ENCODE measurements at regions not wholly inside any gene's neighbourhood (a gene's known extent, or its start where the extent isn't known, plus 50 kb on each side); places are given as distances from the start of the nearest gene placed in this dataset.

- FAIRE-seq (no peak), DNase-seq (ENCODE audit: insufficient read length, low spot score) (no peak)
- no peak for TF ChIP-seq POLR2A (IDR thresholded peaks at IDR 0.05; ENCODE audit: low read depth, low read length)
Observed at GRCh38 chr3:113110267-113110666, 101.1 kb upstream of the BOC start.

GRCh38 chr3:113111011-113111707 lies 100.2 kb upstream of the BOC start:
- no peak for FAIRE-seq
- DNase-seq (ENCODE audit: insufficient read length, low spot score), result no peak
- no peak for TF ChIP-seq POLR2A (IDR thresholded peaks at IDR 0.05; ENCODE audit: low read depth, low read length)

GRCh38 chr3:113113361-113113760 lies 98.0 kb upstream of the BOC start:
- FAIRE-seq (no peak), DNase-seq (ENCODE audit: insufficient read length, low spot score) (no peak)
- TF ChIP-seq POLR2A (IDR thresholded peaks at IDR 0.05; ENCODE audit: low read depth, low read length), result no peak

- peak; percentile 73 for FAIRE-seq
- DNase-seq (ENCODE audit: insufficient read length, low spot score), result peak; percentile 36
Observed at GRCh38 chr3:113117511-113118234, 93.7 kb upstream of the BOC start.

GRCh38 chr3:113118336-113118735 lies 93.0 kb upstream of the BOC start:
- TF ChIP-seq POLR2A (IDR thresholded peaks at IDR 0.05; ENCODE audit: low read depth, low read length), result no peak
- FAIRE-seq (no peak), DNase-seq (ENCODE audit: insufficient read length, low spot score) (no peak)

More at GRCh38 chr3:113117511-113118234, 93.7 kb upstream of the BOC start:
- no peak for TF ChIP-seq POLR2A (IDR thresholded peaks at IDR 0.05; ENCODE audit: low read depth, low read length)

- DNase-seq (ENCODE audit: insufficient read length, low spot score), result no peak
- no peak for FAIRE-seq
- TF ChIP-seq POLR2A (IDR thresholded peaks at IDR 0.05; ENCODE audit: low read depth, low read length), result no peak
Observed at GRCh38 chr3:113124256-113124830, 87.0 kb upstream of the BOC start.

GRCh38 chr3:113125951-113126350 lies 85.4 kb upstream of the BOC start:
- TF ChIP-seq POLR2A (IDR thresholded peaks at IDR 0.05; ENCODE audit: low read depth, low read length), result no peak
- DNase-seq (ENCODE audit: insufficient read length, low spot score) (no peak), FAIRE-seq (no peak)

- no peak for FAIRE-seq
- no peak for TF ChIP-seq POLR2A (IDR thresholded peaks at IDR 0.05; ENCODE audit: low read depth, low read length)
- DNase-seq (ENCODE audit: insufficient read length, low spot score), result no peak
Observed at GRCh38 chr3:113128386-113129015, 82.9 kb upstream of the BOC start.

- TF ChIP-seq POLR2A (IDR thresholded peaks at IDR 0.05; ENCODE audit: low read depth, low read length), result no peak
- DNase-seq (ENCODE audit: insufficient read length, low spot score), result no peak
- no peak for FAIRE-seq
Observed at GRCh38 chr3:113129168-113129567, 82.2 kb upstream of the BOC start.

- no peak for TF ChIP-seq POLR2A (IDR thresholded peaks at IDR 0.05; ENCODE audit: low read depth, low read length)
- DNase-seq (ENCODE audit: insufficient read length, low spot score), result no peak
- peak; percentile 6 for FAIRE-seq
Observed at GRCh38 chr3:113132571-113132996, 78.8 kb upstream of the BOC start.

GRCh38 chr3:113133140-113133539 lies 78.2 kb upstream of the BOC start:
- FAIRE-seq, result no peak
- TF ChIP-seq POLR2A (IDR thresholded peaks at IDR 0.05; ENCODE audit: low read depth, low read length), result no peak
- no peak for DNase-seq (ENCODE audit: insufficient read length, low spot score)

GRCh38 chr3:113136071-113136470 lies 75.3 kb upstream of the BOC start:
- no peak for DNase-seq (ENCODE audit: insufficient read length, low spot score)
- FAIRE-seq, result peak; percentile 69
- no peak for TF ChIP-seq POLR2A (IDR thresholded peaks at IDR 0.05; ENCODE audit: low read depth, low read length)

- DNase-seq (ENCODE audit: insufficient read length, low spot score), result no peak
- TF ChIP-seq POLR2A (IDR thresholded peaks at IDR 0.05; ENCODE audit: low read depth, low read length), result no peak
- no peak for FAIRE-seq
Observed at GRCh38 chr3:113136544-113136943, 74.8 kb upstream of the BOC start.
